Stimulated activated naive B cell treated with anti-CD40 and anti-IgM and Interleukin-4, amounts not matched to agents 10 μg/mL and 1 μg/mL and 100 μg/mL, for 72 hours (primary cell): ENCODE measurements at regions not wholly inside any gene's neighbourhood (a gene's known extent, or its start where the extent isn't known, plus 50 kb on each side); places are given as distances from the start of the nearest gene placed in this dataset.

ENCODE experiments used
- ATAC-seq, 2 donors: fragments of 150-1000 bp; cut with Tn5 transposase; replicated peaks; 2 replicates each; pipeline ENCODE4 v1.10.0; 2021; ENCODE audit warnings: moderate library complexity in 1 of 2
- DNase-seq: peaks from one replicate; pipeline ENCODE4 v3.0.0; 2021
- H3K27ac Mint-ChIP-seq: one replicate; pipeline ENCODE4 v1.8.0; 2022; ENCODE audit warnings: mild to moderate bottlenecking, mixed read lengths
- H3K27me3 Mint-ChIP-seq, 2 donors: one replicate each; pipeline ENCODE4 v1.8.0; 2022; ENCODE audit warnings: mixed read lengths in 2 of 2
- H3K36me3 Mint-ChIP-seq, 2 donors: one replicate each; pipeline ENCODE4 v1.8.0; 2022; ENCODE audit warnings: mixed read lengths in 2 of 2, mild to moderate bottlenecking in 1 of 2
- H3K4me1 Mint-ChIP-seq, 2 donors: one replicate each; pipeline ENCODE4 v1.8.0; 2022; ENCODE audit warnings: mixed read lengths in 2 of 2, mild to moderate bottlenecking in 1 of 2
- H3K4me3 Mint-ChIP-seq, 2 donors: one replicate each; pipeline ENCODE4 v1.8.0; 2022; ENCODE audit warnings: mild to moderate bottlenecking in 2 of 2, mixed read lengths in 2 of 2, moderate library complexity in 1 of 2
- H3K9me3 Mint-ChIP-seq, 2 donors: one replicate each; pipeline ENCODE4 v1.8.0; 2022; ENCODE audit warnings: mixed read lengths in 2 of 2, mild to moderate bottlenecking in 1 of 2

- ATAC-seq (no peak), DNase-seq (no peak)
- peaks cover 60 to 83% of the 10 kb centered on the region in 2 donors for H3K4me1 Mint-ChIP-seq
- H3K36me3 Mint-ChIP-seq = peaks cover 0 to 13% of the 10 kb centered on the region in 2 donors
- H3K27me3 Mint-ChIP-seq = no peaks in the 10 kb centered on the region
- H3K9me3 Mint-ChIP-seq = no peaks in the 10 kb centered on the region
- H3K27ac Mint-ChIP-seq = no peak overlapping the region
- no peak overlapping the region for H3K4me3 Mint-ChIP-seq
These were observed 51.7 kb upstream of the GSE1 start for GRCh38 chr16:85561248-85562092.

- H3K4me3 Mint-ChIP-seq = no peak overlapping the region
- DNase-seq (no peak), ATAC-seq (no peak)
- H3K36me3 Mint-ChIP-seq = peaks cover 0 to 13% of the 10 kb centered on the region in 2 donors
- H3K27ac Mint-ChIP-seq = peak overlapping the region; percentile 20
- no peaks in the 10 kb centered on the region for H3K27me3 Mint-ChIP-seq
- H3K9me3 Mint-ChIP-seq = no peaks in the 10 kb centered on the region
- H3K4me1 Mint-ChIP-seq = peaks cover 62 to 86% of the 10 kb centered on the region in 2 donors
These were observed 50.9 kb upstream of the GSE1 start for GRCh38 chr16:85562093-85562786.

DNA sequence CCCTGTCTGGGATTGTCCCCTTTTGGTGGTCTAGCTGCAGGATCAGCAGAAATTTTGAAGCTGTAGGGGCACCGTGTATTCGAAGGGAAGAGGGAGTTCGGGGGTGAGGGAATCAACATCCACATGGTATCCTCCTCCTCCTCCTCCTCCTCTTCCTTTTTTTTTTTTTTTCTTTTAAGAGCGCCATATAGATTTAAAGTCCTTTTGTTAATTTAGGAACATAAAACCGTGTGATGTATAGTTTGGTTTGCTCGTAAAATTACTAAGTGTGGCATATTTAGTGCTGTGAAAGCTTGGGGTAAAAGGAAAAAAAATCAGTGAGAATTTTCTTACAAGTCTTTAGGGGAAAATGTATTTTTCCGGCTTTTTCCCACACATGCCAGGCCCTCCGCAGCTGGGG, 50.1 kb upstream of the GSE1 start:
- Mint-ChIP-seq H3K27ac (no peak overlapping the region), H3K4me1 (peaks cover 61 to 86% of the 10 kb centered on the region in 2 donors), H3K4me3 (no peak overlapping the region)

More for the DNA sequence above, 50.1 kb upstream of the GSE1 start:
- H3K36me3 Mint-ChIP-seq = peaks cover 3 to 17% of the 10 kb centered on the region in 2 donors
- no peaks in the 10 kb centered on the region for H3K27me3 Mint-ChIP-seq
- no peaks in the 10 kb centered on the region for H3K9me3 Mint-ChIP-seq
- ATAC-seq (no peak), DNase-seq (no peak)
